NCI-H510A treated with DMSO at 0.1 percent for 48 hours (cell line): ENCODE measurements at regions not wholly inside any gene's neighbourhood (a gene's known extent, or its start where the extent isn't known, plus 50 kb on each side); places are given as distances from the start of the nearest gene placed in this dataset.

Experiments used
- DNase-seq: peaks from one replicate; lab custom pipeline; 2025; lab: John Stamatoyannopoulos, UW

- no peak for DNase-seq
Observed at GRCh38 chr3:84877092-84877491, 81.7 kb upstream of the CADM2 start.

- no peak for DNase-seq
Observed at GRCh38 chr3:84881288-84881687, 77.5 kb upstream of the CADM2 start.

- DNase-seq = peak; percentile 55
Observed at GRCh38 chr3:84885199-84885882, 73.4 kb upstream of the CADM2 start.

GRCh38 chr3:84891851-84892250, 66.9 kb upstream of the CADM2 start:
- DNase-seq = no peak

GRCh38 chr3:84893211-84893610, 65.6 kb upstream of the CADM2 start:
- DNase-seq = no peak

- no peak for DNase-seq
Observed at GRCh38 chr3:84904212-84904611, 54.6 kb upstream of the CADM2 start.

- DNase-seq = peak; percentile 23
Observed at GRCh38 chr3:84904816-84905555, 53.8 kb upstream of the CADM2 start.

- no peak for DNase-seq
Observed at GRCh38 chr3:84905556-84905920, 53.3 kb upstream of the CADM2 start.

- DNase-seq = no peak
Observed at GRCh38 chr3:84906065-84906464, 52.7 kb upstream of the CADM2 start.
